GM12878 (cell line): ENCODE measurements at regions not wholly inside any gene's neighbourhood (a gene's known extent, or its start where the extent isn't known, plus 50 kb on each side); places are given as distances from the start of the nearest gene placed in this dataset.

ENCODE experiments used
- ATAC-seq: fragments of 200-7000 bp; cut with Tn5 transposase; 3 replicates; pipeline ENCODE4 v1.9.1; 2020; ENCODE audit warnings: mild to moderate bottlenecking, moderate library complexity
- BruUV-seq: library from RNA; stranded (reverse); fragments of 400-500 nt; replicated peaks from 2 replicates; lab custom pipeline; 2021; lab: Mats Ljungman, UMichigan
- CTCF ChIA-PET: fragments of 300-600 bp; sonication (Branson Sonifier 250); formaldehyde crosslinking; extraction: SDS; loops from one replicate; lab custom pipeline; 2021; ENCODE audit warnings: inconsistent platforms; lab: Yijun Ruan, JAX
- POLR2A ChIA-PET: fragments of 350-600 bp; formaldehyde crosslinking; extraction: SDS; loops from one replicate; lab custom pipeline; 2021; ENCODE audit warnings: inconsistent platforms; lab: Charles Lee
- RAD21 ChIA-PET: fragments of 300-600 bp; sonication (Branson Sonifier 250); formaldehyde crosslinking; loops from one replicate; lab custom pipeline; 2023; ENCODE audit warnings: antibody characterized with exemption; ENCODE audit not compliant: unreplicated experiment; lab: Charles Lee
- SMC1A ChIA-PET: fragments of 300-600 bp; sonication (Branson Sonifier 250); formaldehyde crosslinking; loops from one replicate; lab custom pipeline; 2023; ENCODE audit not compliant: unreplicated experiment, uncharacterized antibody; lab: Charles Lee
- DNase-seq: peaks from one replicate; pipeline ENCODE4 v3.0.0-alpha.2; 2011; ENCODE audit warnings: low read depth, low spot score
- FAIRE-seq: peaks from 3 replicates; lab custom pipeline; 2011; peaks lifted over from hg19 to GRCh38; lab: Jason Lieb, UNC
- H2AFZ ChIP-seq: 2 replicates; pipeline ENCODE4 v1.6.0; 2011; ENCODE audit warnings: low read depth, low read length, control low read depth; ENCODE audit not compliant: control insufficient read depth
- H3K27ac ChIP-seq: 2 replicates; pipeline ENCODE4 v1.5.1; 2011; ENCODE audit warnings: control low read depth; ENCODE audit not compliant: control insufficient read depth, insufficient read depth
- H3K27me3 ChIP-seq, 2 experiments: replicated peaks in 1 of 2; 2 replicates each; pipeline versions ENCODE4 v1.6.0 to v1.6.1; 2011; ENCODE audit warnings: low read length in 1 of 2; ENCODE audit not compliant: control insufficient read depth in 2 of 2, insufficient read depth in 2 of 2
- H3K36me3 ChIP-seq, 2 experiments: 2 replicates each; pipeline ENCODE4 v1.5.1; 2011; ENCODE audit warnings: low read length in 1 of 2; ENCODE audit not compliant: control insufficient read depth in 2 of 2, insufficient read depth in 2 of 2
- H3K4me1 ChIP-seq: 2 replicates; pipeline ENCODE4 v1.6.1; 2011; ENCODE audit warnings: mild to moderate bottlenecking, low read length, moderate library complexity, mixed read lengths; ENCODE audit not compliant: control insufficient read depth, insufficient read depth
- H3K4me2 ChIP-seq: 2 replicates; pipeline ENCODE4 v1.6.0; 2011; ENCODE audit warnings: control low read depth; ENCODE audit not compliant: control insufficient read depth, insufficient read depth
- H3K4me3 ChIP-seq: fragments of 200-600 bp; sonication (generic); 2 replicates; pipeline ENCODE4 v1.5.1; 2016
- H3K79me2 ChIP-seq: 2 replicates; pipeline ENCODE4 v1.6.0; 2011; ENCODE audit warnings: low read length; ENCODE audit not compliant: control insufficient read depth, insufficient read depth
- H3K9ac ChIP-seq: 2 replicates; pipeline ENCODE4 v1.8.0; 2011; ENCODE audit warnings: low read length, control low read depth, mixed read lengths; ENCODE audit not compliant: control insufficient read depth, insufficient read depth
- H3K9me3 ChIP-seq: replicated peaks from 3 replicates; pipeline ENCODE4 v1.5.1; 2011; ENCODE audit warnings: mild to moderate bottlenecking, low read length; ENCODE audit not compliant: control insufficient read depth, insufficient read depth
- H4K20me1 ChIP-seq: 2 replicates; pipeline ENCODE4 v1.6.0; 2011; ENCODE audit not compliant: control insufficient read depth, insufficient read depth
- ATF7 ChIP-seq: fragments of 450-650 bp; IDR thresholded peaks from 2 replicates; pipeline ENCODE4 v1.6.1; 2016; ENCODE audit warnings: low read depth, mild to moderate bottlenecking
- CEBPB ChIP-seq, 2 experiments: fragments of 150-350 bp in 1 of 2; IDR thresholded peaks; 2 replicates each; pipeline ENCODE4 v1.6.1; 2012 to 2014; ENCODE audit warnings: low read depth in 2 of 2, low read length in 2 of 2, borderline replicate concordance in 1 of 2, inconsistent platforms in 1 of 2
- ETV6 ChIP-seq, 2 experiments: fragments of 450-650 bp in 1 of 2; IDR thresholded peaks in 1 of 2; conservative IDR thresholded peaks in 1 of 2; 2 replicates each; pipeline ENCODE4 v1.6.1; 2014; ENCODE audit warnings: antibody characterized with exemption in 1 of 2, borderline replicate concordance in 1 of 2, low read depth in 1 of 2, mild to moderate bottlenecking in 1 of 2, moderate library complexity in 1 of 2
- HCFC1 ChIP-seq: fragments of 150-350 bp; IDR thresholded peaks from 2 replicates; pipeline ENCODE4 v1.6.1; 2014; ENCODE audit warnings: low read length
- HDAC6 ChIP-seq: fragments of 200-600 bp; sonication (generic); IDR thresholded peaks from one replicate; pipeline ENCODE4 v1.8.0; 2017; ENCODE audit warnings: antibody characterized with exemption; ENCODE audit not compliant: unreplicated experiment
- KAT2A ChIP-seq: conservative IDR thresholded peaks from 2 replicates; pipeline ENCODE4 v1.6.1; 2011; ENCODE audit warnings: low read depth, low read length; ENCODE audit not compliant: control insufficient read depth
- KLF5 ChIP-seq: fragments of 450-650 bp; IDR thresholded peaks from 2 replicates; pipeline ENCODE4 v1.6.1; 2014; ENCODE audit warnings: mild to moderate bottlenecking; ENCODE audit not compliant: partially characterized antibody
- MYC ChIP-seq: IDR thresholded peaks from 2 replicates; pipeline ENCODE4 v1.6.1; 2011; ENCODE audit warnings: mild to moderate bottlenecking, low read length, moderate library complexity, inconsistent platforms; ENCODE audit not compliant: insufficient read depth, insufficient replicate concordance, insufficient read length, severe bottlenecking
- POLR2AphosphoS5 ChIP-seq: IDR thresholded peaks from 2 replicates; pipeline ENCODE4 v1.6.1; 2011; ENCODE audit warnings: mild to moderate bottlenecking, low read length, inconsistent platforms
- POU2F2 ChIP-seq: IDR thresholded peaks from 3 replicates; pipeline ENCODE4 v1.6.1; 2011; ENCODE audit warnings: low read depth, mild to moderate bottlenecking, low read length, borderline replicate concordance
- RFX5 ChIP-seq: IDR thresholded peaks from 2 replicates; pipeline ENCODE4 v1.6.1; 2011; ENCODE audit warnings: low read depth, low read length, improper control_type of control experiment
- SRF ChIP-seq, 2 experiments: IDR thresholded peaks; 2 replicates each; pipeline ENCODE4 v1.6.1; 2011; ENCODE audit warnings: low read depth in 2 of 2, low read length in 2 of 2, mild to moderate bottlenecking in 1 of 2, moderate library complexity in 1 of 2
- STAT3 ChIP-seq: IDR thresholded peaks from 2 replicates; pipeline ENCODE4 v1.6.1; 2011; ENCODE audit warnings: low read depth, low read length, improper control_type of control experiment
- TCF3 ChIP-seq: IDR thresholded peaks from 2 replicates; pipeline ENCODE4 v1.6.1; 2012; ENCODE audit warnings: low read depth, mild to moderate bottlenecking, low read length, borderline replicate concordance; ENCODE audit not compliant: insufficient read depth
- ZNF24 ChIP-seq: fragments of 450-650 bp; IDR thresholded peaks from 2 replicates; pipeline ENCODE4 v1.6.1; 2017; ENCODE audit warnings: antibody characterized with exemption, mild to moderate bottlenecking
- WGBS: methylation state at CpG from one replicate; pipeline ENCODE4 v1.1.6; 2016; ENCODE audit warnings: low lambda C conversion rate; ENCODE audit not compliant: insufficient replicate concordance, insufficient coverage; ENCODE audit errors: missing lambda C conversion rate; 5-methylcytosine and 5-hydroxymethylcytosine counted together
- in situ Hi-C: fragments of 300-500 bp; cut with MboI; formaldehyde crosslinking; loops from 9 replicates; pipeline ENCODE4 v1.14.3; 2018; ENCODE audit warnings: mixed read lengths
- intact Hi-C: fragments of 100-400 bp; cut with micrococcal nuclease; formaldehyde crosslinking; loops from one replicate; pipeline ENCODE4 v1.14.2; 2022; ENCODE audit not compliant: unreplicated experiment
- TF ChIP-seq, protein P1 (sequence below): fragments of 450-650 bp; IDR thresholded peaks from 2 replicates; pipeline ENCODE4 v1.6.1; 2016; ENCODE audit warnings: mild to moderate bottlenecking
- TF ChIP-seq, protein P2 (sequence below): IDR thresholded peaks from 2 replicates; pipeline ENCODE4 v1.6.1; 2012; ENCODE audit warnings: mild to moderate bottlenecking, low read depth, low read length

DNA sequence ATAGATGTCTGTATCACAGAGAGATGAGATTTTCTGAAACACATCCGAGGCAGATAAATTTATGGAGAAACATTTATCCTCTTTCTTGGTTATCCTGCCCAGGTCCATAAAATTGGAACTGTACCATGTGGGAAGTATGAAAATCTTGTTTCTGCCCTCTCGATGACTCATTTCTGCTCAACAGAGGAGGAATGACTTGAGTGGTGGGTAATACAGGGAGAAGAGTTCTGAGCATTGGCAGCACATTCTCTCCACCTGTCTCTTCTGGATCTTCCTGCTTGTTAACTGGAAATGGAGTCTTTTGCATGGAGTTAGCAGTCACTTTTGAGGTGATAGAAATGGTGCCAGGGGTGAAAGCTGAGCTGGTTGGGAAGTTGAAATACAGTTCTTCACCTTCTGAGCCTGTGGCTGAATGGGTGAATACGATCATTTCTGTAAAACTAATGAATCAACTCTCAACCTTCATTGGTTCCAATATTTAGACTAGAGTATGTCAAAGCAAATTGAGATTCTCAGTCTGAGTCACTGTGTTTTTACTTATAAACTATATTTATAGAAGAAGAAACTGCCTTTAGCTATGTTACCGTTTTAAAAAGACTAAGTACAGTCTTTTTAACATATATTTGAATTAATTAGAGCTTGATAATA lies 945.5 kb downstream of the SORCS3 start:
- Histone ChIP-seq H3K36me3 (no peaks in the 10 kb centered on the region), H3K4me2 (no peak overlapping the region), H3K9ac (no peak overlapping the region), H3K27ac (no peak overlapping the region), H3K9me3 (no peaks in the 10 kb centered on the region), H3K4me1 (no peaks in the 10 kb centered on the region), H3K27me3 (no peaks in the 10 kb centered on the region), H3K79me2 (no peaks in the 10 kb centered on the region), H3K4me3 (no peak overlapping the region), H2AFZ (no peak overlapping the region), H4K20me1 (no peaks in the 10 kb centered on the region)
- no peak for TF ChIP-seq MYC
- TF ChIP-seq CEBPB (IDR thresholded peaks at IDR 0.05; ENCODE audit: borderline replicate concordance in 1 of 2, low read depth in 2 of 2, low read length in 2 of 2), result no peak
- TF ChIP-seq TCF3, result no peak
- TF ChIP-seq SRF (IDR thresholded peaks at IDR 0.05; ENCODE audit: low read depth in 2 of 2, low read length in 2 of 2), result no peak
- TF ChIP-seq STAT3, result no peak
- TF ChIP-seq ETV6 (conservative IDR thresholded peaks at IDR 0.05 in 1 of 2, IDR thresholded peaks at IDR 0.05 in 1 of 2; ENCODE audit: borderline replicate concordance in 1 of 2, low read depth in 1 of 2), result no peak
- no peak for TF ChIP-seq KLF5
- no peak for TF ChIP-seq ZNF24
- no peak for TF ChIP-seq KAT2A
- TF ChIP-seq, protein P1, sequence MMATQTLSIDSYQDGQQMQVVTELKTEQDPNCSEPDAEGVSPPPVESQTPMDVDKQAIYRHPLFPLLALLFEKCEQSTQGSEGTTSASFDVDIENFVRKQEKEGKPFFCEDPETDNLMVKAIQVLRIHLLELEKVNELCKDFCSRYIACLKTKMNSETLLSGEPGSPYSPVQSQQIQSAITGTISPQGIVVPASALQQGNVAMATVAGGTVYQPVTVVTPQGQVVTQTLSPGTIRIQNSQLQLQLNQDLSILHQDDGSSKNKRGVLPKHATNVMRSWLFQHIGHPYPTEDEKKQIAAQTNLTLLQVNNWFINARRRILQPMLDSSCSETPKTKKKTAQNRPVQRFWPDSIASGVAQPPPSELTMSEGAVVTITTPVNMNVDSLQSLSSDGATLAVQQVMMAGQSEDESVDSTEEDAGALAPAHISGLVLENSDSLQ, result no peak
- TF ChIP-seq, protein P2, sequence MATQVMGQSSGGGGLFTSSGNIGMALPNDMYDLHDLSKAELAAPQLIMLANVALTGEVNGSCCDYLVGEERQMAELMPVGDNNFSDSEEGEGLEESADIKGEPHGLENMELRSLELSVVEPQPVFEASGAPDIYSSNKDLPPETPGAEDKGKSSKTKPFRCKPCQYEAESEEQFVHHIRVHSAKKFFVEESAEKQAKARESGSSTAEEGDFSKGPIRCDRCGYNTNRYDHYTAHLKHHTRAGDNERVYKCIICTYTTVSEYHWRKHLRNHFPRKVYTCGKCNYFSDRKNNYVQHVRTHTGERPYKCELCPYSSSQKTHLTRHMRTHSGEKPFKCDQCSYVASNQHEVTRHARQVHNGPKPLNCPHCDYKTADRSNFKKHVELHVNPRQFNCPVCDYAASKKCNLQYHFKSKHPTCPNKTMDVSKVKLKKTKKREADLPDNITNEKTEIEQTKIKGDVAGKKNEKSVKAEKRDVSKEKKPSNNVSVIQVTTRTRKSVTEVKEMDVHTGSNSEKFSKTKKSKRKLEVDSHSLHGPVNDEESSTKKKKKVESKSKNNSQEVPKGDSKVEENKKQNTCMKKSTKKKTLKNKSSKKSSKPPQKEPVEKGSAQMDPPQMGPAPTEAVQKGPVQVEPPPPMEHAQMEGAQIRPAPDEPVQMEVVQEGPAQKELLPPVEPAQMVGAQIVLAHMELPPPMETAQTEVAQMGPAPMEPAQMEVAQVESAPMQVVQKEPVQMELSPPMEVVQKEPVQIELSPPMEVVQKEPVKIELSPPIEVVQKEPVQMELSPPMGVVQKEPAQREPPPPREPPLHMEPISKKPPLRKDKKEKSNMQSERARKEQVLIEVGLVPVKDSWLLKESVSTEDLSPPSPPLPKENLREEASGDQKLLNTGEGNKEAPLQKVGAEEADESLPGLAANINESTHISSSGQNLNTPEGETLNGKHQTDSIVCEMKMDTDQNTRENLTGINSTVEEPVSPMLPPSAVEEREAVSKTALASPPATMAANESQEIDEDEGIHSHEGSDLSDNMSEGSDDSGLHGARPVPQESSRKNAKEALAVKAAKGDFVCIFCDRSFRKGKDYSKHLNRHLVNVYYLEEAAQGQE, result no peak
- TF ChIP-seq HDAC6, result no peak
- TF ChIP-seq RFX5, result no peak
- TF ChIP-seq POLR2AphosphoS5, result no peak
- no peak for TF ChIP-seq HCFC1
- no peak for TF ChIP-seq POU2F2
- TF ChIP-seq ATF7, result no peak
- ChIA-PET SMC1A (no interaction called here), CTCF (no interaction called here), RAD21 (no interaction called here), POLR2A (no interaction called here)
- WGBS, result 7% methylated on average over 4 of the region's 4 CpGs
- in situ Hi-C loops (no loop called here), intact Hi-C loops (no loop called here)
- no TSS peak for BruUV-seq
- FAIRE-seq (no peak), DNase-seq (no peak), ATAC-seq (no peak)
